Adipocyte (in vitro differentiated cells): ENCODE measurements at regions not wholly inside any gene's neighbourhood (a gene's known extent, or its start where the extent isn't known, plus 50 kb on each side); places are given as distances from the start of the nearest gene placed in this dataset.

Experiments used
- DNase-seq: peaks from one replicate; pipeline ENCODE4 v3.0.0-alpha.2; 2015; ENCODE audit warnings: low read depth
- H3K27me3 ChIP-seq: replicated peaks from 2 replicates; pipeline ENCODE4 v1.7.0; 2013; ENCODE audit warnings: mild to moderate bottlenecking, low read length, moderate library complexity; ENCODE audit not compliant: control insufficient read depth, insufficient read depth
- H3K36me3 ChIP-seq: 2 replicates; pipeline ENCODE4 v1.7.0; 2013; ENCODE audit warnings: low read length, mild to moderate bottlenecking, moderate library complexity; ENCODE audit not compliant: control insufficient read depth, insufficient read depth, severe bottlenecking
- H3K4me1 ChIP-seq: 2 replicates; pipeline ENCODE4 v1.7.0; 2013; ENCODE audit warnings: mild to moderate bottlenecking, low read length, moderate library complexity; ENCODE audit not compliant: control insufficient read depth, insufficient read depth
- H3K4me3 ChIP-seq: 2 replicates; pipeline ENCODE4 v1.7.0; 2013; ENCODE audit warnings: mild to moderate bottlenecking, low read length, moderate library complexity
- H3K9ac ChIP-seq: 2 replicates; pipeline ENCODE4 v1.7.0; 2013; ENCODE audit warnings: mild to moderate bottlenecking, low read length, moderate library complexity
- H3K9me3 ChIP-seq: 2 replicates; pipeline ENCODE4 v1.7.0; 2013; ENCODE audit warnings: mild to moderate bottlenecking, low read length, moderate library complexity; ENCODE audit not compliant: control insufficient read depth

- H3K27me3 ChIP-seq: no peaks in the 10 kb centered on the region
- no peak overlapping the region for H3K9ac ChIP-seq
- no peaks in the 10 kb centered on the region for H3K4me1 ChIP-seq
- H3K36me3 ChIP-seq: no peaks in the 10 kb centered on the region
- DNase-seq: no peak
- H3K4me3 ChIP-seq: no peak overlapping the region
- H3K9me3 ChIP-seq: no peaks in the 10 kb centered on the region
Observed at GRCh38 chr5:165290535-165290934, 1785.1 kb downstream of the MAT2B start.

- H3K27me3 ChIP-seq: no peaks in the 10 kb centered on the region
- no peak overlapping the region for H3K4me3 ChIP-seq
- no peak for DNase-seq
- no peaks in the 10 kb centered on the region for H3K9me3 ChIP-seq
- H3K4me1 ChIP-seq: no peaks in the 10 kb centered on the region
- no peaks in the 10 kb centered on the region for H3K36me3 ChIP-seq
- no peak overlapping the region for H3K9ac ChIP-seq
Observed at GRCh38 chr5:165296401-165297130, 1791.1 kb downstream of the MAT2B start.

- Histone ChIP-seq H3K9me3 (no peaks in the 10 kb centered on the region), H3K9ac (no peak overlapping the region), H3K4me1 (no peaks in the 10 kb centered on the region), H3K36me3 (no peaks in the 10 kb centered on the region), H3K4me3 (no peak overlapping the region), H3K27me3 (no peaks in the 10 kb centered on the region)
- no peak for DNase-seq
Observed at GRCh38 chr5:165304193-165304827, 1798.9 kb downstream of the MAT2B start.

- Histone ChIP-seq H3K9me3 (no peaks in the 10 kb centered on the region), H3K9ac (no peak overlapping the region), H3K27me3 (no peaks in the 10 kb centered on the region), H3K4me1 (no peaks in the 10 kb centered on the region), H3K4me3 (no peak overlapping the region), H3K36me3 (no peaks in the 10 kb centered on the region)
- DNase-seq: no peak
Observed at GRCh38 chr5:165305596-165305995, 1800.2 kb downstream of the MAT2B start.

GRCh38 chr5:165309446-165309845 lies 1804.0 kb downstream of the MAT2B start:
- no peak for DNase-seq
- Histone ChIP-seq H3K36me3 (no peaks in the 10 kb centered on the region), H3K27me3 (no peaks in the 10 kb centered on the region), H3K4me3 (no peak overlapping the region), H3K9me3 (no peaks in the 10 kb centered on the region), H3K9ac (no peak overlapping the region), H3K4me1 (no peaks in the 10 kb centered on the region)

- no peaks in the 10 kb centered on the region for H3K9me3 ChIP-seq
- H3K4me1 ChIP-seq: no peaks in the 10 kb centered on the region
- H3K9ac ChIP-seq: no peak overlapping the region
- DNase-seq: no peak
- H3K36me3 ChIP-seq: no peaks in the 10 kb centered on the region
- H3K27me3 ChIP-seq: no peaks in the 10 kb centered on the region
- no peak overlapping the region for H3K4me3 ChIP-seq
Observed at GRCh38 chr5:165310031-165310430, 1804.6 kb downstream of the MAT2B start.

GRCh38 chr5:165321912-165322311 lies 1816.5 kb downstream of the MAT2B start:
- Histone ChIP-seq H3K27me3 (no peaks in the 10 kb centered on the region), H3K4me1 (peaks cover 6% of the 10 kb centered on the region), H3K4me3 (no peak overlapping the region), H3K9me3 (peaks cover 9% of the 10 kb centered on the region), H3K9ac (no peak overlapping the region), H3K36me3 (no peaks in the 10 kb centered on the region)
- peak; percentile 80 for DNase-seq

- H3K27me3 ChIP-seq: no peaks in the 10 kb centered on the region
- H3K4me3 ChIP-seq: no peak overlapping the region
- H3K9me3 ChIP-seq: no peaks in the 10 kb centered on the region
- no peak for DNase-seq
- no peak overlapping the region for H3K9ac ChIP-seq
- H3K4me1 ChIP-seq: peaks cover 6% of the 10 kb centered on the region
- H3K36me3 ChIP-seq: no peaks in the 10 kb centered on the region
Observed at GRCh38 chr5:165325221-165325620, 1819.8 kb downstream of the MAT2B start.

- no peak for DNase-seq
- Histone ChIP-seq H3K9ac (no peak overlapping the region), H3K36me3 (no peaks in the 10 kb centered on the region), H3K4me1 (peaks cover 6% of the 10 kb centered on the region), H3K4me3 (no peak overlapping the region), H3K27me3 (no peaks in the 10 kb centered on the region), H3K9me3 (no peaks in the 10 kb centered on the region)
Observed at GRCh38 chr5:165327631-165328030, 1822.2 kb downstream of the MAT2B start.

- no peak overlapping the region for H3K9ac ChIP-seq
- H3K36me3 ChIP-seq: no peaks in the 10 kb centered on the region
- no peaks in the 10 kb centered on the region for H3K27me3 ChIP-seq
- H3K4me3 ChIP-seq: no peak overlapping the region
- peaks cover 12% of the 10 kb centered on the region for H3K4me1 ChIP-seq
- no peaks in the 10 kb centered on the region for H3K9me3 ChIP-seq
- DNase-seq: peak; percentile 3
Observed at GRCh38 chr5:165328846-165329245, 1823.4 kb downstream of the MAT2B start.

GRCh38 chr5:165333623-165334022 lies 1828.2 kb downstream of the MAT2B start:
- Histone ChIP-seq H3K4me1 (peaks cover 8% of the 10 kb centered on the region), H3K36me3 (no peaks in the 10 kb centered on the region), H3K9ac (no peak overlapping the region), H3K9me3 (no peaks in the 10 kb centered on the region), H3K4me3 (no peak overlapping the region), H3K27me3 (no peaks in the 10 kb centered on the region)
- DNase-seq: no peak
